ENCODE measurements at regions not wholly inside any gene's neighbourhood (a gene's known extent, or its start where the extent isn't known, plus 50 kb on each side); places are given as distances from the start of the nearest gene placed in this dataset.

DNA sequence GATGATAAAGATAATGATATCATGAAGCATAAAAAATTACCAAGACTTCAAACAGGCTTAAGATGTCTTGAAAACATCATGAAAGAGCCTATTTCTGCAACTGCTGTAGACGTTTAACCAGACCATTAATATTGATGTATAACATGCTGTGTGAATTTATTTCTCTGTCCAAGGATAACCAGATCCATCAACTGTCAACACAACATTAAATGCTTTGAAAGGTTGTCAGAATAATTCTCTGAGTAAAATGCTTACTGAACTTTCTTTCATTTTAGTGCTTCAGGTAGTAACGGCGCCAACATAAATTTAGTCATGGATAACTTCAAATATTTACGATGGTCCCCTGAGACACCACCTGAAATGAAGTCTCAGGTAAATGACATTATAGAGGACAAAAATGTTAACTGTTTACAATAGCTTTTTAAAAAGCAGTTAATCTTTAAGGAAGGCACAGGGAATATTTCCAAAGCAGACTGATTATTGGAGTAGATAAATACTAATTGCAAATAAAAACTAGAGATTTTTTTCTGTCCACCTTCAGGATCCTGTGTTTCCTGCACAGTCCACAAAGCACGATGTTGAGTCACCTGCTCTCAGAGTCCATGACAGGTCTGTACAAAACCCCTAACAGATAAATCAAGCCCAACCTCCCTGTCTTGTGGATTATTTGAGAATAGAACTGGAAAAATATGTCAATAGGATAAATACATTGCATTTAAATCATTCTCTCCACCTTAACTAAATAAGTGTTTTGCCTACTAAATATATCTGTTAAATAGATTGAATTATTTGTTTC, 1213.2 kb downstream of the XPNPEP1 start:
- no peak for TF ChIP-seq POLR2A (IDR thresholded peaks at IDR 0.05)
- TF ChIP-seq, protein P1, sequence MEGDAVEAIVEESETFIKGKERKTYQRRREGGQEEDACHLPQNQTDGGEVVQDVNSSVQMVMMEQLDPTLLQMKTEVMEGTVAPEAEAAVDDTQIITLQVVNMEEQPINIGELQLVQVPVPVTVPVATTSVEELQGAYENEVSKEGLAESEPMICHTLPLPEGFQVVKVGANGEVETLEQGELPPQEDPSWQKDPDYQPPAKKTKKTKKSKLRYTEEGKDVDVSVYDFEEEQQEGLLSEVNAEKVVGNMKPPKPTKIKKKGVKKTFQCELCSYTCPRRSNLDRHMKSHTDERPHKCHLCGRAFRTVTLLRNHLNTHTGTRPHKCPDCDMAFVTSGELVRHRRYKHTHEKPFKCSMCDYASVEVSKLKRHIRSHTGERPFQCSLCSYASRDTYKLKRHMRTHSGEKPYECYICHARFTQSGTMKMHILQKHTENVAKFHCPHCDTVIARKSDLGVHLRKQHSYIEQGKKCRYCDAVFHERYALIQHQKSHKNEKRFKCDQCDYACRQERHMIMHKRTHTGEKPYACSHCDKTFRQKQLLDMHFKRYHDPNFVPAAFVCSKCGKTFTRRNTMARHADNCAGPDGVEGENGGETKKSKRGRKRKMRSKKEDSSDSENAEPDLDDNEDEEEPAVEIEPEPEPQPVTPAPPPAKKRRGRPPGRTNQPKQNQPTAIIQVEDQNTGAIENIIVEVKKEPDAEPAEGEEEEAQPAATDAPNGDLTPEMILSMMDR (IDR thresholded peaks at IDR 0.05), result no peak

Data from testis (tissue), 2 donors.